NCI-H2029 treated with DMSO at 0.1 percent for 48 hours (cell line): ENCODE measurements at regions not wholly inside any gene's neighbourhood (a gene's known extent, or its start where the extent isn't known, plus 50 kb on each side); places are given as distances from the start of the nearest gene placed in this dataset.

Experiments
- DNase-seq: peaks from one replicate; lab custom pipeline; 2025; lab: John Stamatoyannopoulos, UW

- no peak for DNase-seq
Measured at GRCh38 chr4:151987606-151988005, 226.8 kb upstream of the GATB start.

DNA sequence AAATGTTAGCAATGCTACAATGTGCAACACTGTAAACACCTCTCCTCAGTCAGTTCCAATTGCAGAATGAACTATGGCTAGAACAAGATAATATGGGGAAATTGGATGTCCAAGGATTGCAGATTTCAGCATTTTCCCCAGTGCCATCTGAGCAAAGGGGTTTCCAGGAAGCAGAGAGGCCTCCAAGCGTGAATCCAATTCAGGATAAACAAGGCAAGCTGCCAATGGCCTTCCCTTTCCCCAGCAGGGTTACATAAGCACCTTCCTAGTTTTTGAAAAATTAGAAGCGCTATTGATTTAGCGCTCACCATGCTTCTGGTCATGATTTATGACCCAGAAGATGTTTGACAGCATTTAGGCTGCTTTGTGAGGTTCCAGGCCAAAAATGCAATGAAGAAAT lies 223.0 kb upstream of the GATB start:
- DNase-seq = peak; percentile 32

DNA sequence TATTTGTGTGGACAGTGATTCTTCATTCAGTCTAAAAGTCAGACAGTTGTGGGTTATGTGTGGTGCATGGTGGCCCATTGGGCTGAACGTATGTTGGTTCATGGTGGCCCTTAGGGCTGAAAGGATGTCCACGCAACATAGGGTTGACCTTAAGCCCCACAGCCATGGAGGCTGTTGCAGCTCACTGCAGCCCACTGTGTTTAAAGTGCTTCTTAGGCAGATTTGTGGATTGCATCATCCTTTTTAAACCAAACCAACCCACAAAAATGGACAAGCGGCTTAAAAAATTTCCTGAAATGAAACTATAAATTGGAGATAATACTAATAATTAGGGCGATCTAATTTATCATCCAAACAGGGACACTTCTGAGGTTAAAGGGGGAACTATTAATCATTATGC lies 219.0 kb upstream of the GATB start:
- no peak for DNase-seq

DNA sequence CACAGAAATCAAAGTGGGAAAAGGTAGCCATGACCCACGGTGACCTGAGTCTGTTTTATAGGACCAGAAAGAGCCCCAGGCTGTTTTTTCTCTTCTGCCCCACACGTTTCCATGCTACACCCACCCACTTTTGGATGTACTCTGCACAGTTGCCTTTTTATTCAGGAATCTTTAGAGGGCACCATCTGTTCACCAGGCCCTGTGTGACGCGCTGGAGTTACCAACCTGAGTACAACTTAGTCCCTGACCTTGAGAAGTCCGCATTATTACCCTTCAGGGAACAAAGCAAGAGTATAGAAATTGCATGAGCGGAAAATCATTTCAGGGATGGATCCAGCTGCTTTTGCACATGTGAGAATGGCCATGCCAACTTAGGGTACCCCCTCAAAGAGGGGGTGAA lies 207.8 kb upstream of the GATB start:
- DNase-seq = no peak

DNA sequence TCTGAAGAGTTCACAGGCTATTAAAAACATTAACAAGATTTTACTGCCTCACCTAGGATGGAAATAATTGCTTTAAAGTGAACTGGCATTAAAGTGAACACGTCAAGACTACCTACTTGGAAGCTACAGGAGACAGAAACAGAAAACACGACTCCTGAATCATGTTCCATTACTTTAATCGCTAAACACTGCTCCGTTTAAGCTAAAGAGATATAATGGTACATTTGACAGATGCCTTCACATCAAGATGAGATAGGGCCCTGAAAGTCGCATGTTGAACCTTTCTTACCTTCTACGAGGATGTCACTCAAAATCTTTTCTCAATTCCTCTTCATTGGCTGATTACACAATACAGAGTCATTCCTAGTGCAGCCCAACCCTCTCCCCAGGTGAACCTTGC lies 206.3 kb upstream of the GATB start:
- DNase-seq = no peak

- DNase-seq = no peak
Measured at GRCh38 chr4:151962138-151962823, 201.5 kb upstream of the GATB start.

DNA sequence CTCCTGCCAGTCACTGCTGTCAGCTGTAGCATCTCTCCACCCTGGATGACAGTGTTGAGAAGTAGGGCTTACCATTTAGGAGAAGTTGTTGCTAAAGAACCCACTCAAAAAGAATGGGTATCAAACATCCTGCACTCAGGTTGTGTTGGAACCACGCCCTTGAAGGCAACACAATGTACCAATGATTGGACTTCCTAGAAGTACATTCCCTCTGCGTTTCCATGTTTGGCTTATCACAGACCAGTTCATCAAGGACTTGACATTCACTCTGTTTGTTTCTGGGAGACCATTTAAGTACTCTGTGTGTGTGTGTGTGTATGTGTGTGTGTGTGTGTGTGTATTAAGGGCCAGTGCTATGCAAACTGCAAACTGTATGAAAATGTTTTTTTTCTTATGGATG lies 200.6 kb upstream of the GATB start:
- no peak for DNase-seq

GRCh38 chr4:151960449-151961230 lies 199.8 kb upstream of the GATB start:
- DNase-seq = no peak

GRCh38 chr4:151957153-151957552 lies 196.3 kb upstream of the GATB start:
- no peak for DNase-seq

DNA sequence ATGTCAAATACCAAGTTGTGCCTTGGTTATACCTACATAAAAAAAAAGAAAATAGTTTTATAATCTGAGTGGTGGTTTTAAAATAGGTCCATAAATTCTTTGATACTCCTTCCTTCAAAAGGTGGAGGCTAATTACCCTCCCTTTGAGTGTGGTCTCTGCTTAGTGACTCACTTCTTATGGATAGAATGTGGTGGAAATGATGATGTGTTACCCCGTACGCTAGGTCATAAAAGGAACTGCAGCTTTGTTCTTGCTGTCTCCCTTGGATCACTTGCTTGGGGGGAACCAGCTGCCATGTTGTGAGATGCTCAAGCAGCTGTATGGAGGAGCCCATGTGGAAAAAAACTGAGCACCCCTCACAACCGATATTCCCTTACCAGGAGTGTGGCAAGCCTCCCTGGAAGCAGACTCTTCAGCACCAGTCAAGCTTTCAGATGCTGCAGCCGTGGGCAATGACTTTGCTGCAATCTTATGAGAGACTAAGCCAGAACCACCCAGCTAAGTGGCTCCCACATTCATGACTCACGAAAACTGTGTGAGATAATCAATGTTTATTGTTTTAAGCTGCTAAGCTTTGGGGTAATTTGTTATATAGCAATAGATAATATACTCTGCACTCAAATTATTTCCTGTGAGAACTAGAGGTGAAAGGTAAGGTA lies 195.0 kb upstream of the GATB start:
- no peak for DNase-seq

- no peak for DNase-seq
Measured at GRCh38 chr4:151953795-151954372, 193.1 kb upstream of the GATB start.

GRCh38 chr4:151953312-151953711 lies 192.5 kb upstream of the GATB start:
- no peak for DNase-seq

DNA sequence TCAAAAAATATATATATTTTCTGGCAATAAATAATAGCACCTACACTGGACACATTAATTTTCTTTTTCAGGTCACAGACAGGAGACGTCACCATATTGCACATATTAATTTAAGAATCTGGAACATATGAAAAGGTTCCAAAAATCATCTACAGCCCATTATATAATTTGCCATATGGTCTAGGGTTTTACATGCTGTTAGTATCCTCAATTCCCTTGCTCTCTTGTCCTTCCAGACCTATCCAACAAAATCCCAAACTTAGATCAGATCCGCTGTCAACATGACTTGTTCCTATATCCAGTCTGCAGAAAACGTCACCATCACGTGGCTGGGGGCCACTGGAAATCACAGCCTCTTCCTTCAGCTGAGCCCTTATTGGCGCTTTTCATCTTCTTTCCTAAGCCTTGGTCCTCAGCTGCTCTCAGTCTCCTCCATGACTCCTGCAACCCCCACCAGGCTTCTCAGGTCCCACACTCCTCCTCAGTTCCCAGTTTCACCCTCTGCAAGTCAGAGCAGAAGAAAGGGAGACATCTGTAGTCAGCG lies 192.0 kb upstream of the GATB start:
- DNase-seq = no peak

DNA sequence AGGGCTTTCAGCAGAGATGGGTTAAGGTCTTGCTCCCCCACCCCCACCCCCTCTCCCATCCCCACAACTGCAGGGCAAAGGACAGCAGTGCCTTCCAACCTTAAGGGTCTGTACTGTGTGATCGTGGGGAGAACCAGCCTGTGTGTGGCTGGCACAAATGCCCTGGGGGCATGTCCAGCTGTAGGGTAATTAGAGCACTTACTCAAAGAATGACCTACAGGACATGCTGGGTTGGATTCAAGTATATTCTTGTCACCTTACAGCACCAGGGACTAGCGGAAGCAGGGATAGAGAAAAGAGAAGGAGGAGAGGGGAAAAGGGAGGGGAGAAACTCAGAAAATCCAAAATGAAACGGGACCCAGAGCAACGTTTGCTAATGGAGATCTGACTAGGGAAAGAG lies 191.3 kb upstream of the GATB start:
- DNase-seq = no peak

GRCh38 chr4:151951671-151952050 lies 190.9 kb upstream of the GATB start:
- no peak for DNase-seq

GRCh38 chr4:151950993-151951670 lies 190.3 kb upstream of the GATB start:
- DNase-seq = no peak

GRCh38 chr4:151948351-151949016 lies 187.7 kb upstream of the GATB start:
- no peak for DNase-seq

GRCh38 chr4:151946718-151947117 lies 185.9 kb upstream of the GATB start:
- no peak for DNase-seq

GRCh38 chr4:151942971-151943370 lies 182.2 kb upstream of the GATB start:
- DNase-seq = no peak

- DNase-seq = no peak
Measured at GRCh38 chr4:151940926-151941617, 180.3 kb upstream of the GATB start.

- no peak for DNase-seq
Measured at GRCh38 chr4:151940291-151940690, 179.5 kb upstream of the GATB start.
